ENCODE measurements at regions not wholly inside any gene's neighbourhood (a gene's known extent, or its start where the extent isn't known, plus 50 kb on each side); places are given as distances from the start of the nearest gene placed in this dataset.

DNA sequence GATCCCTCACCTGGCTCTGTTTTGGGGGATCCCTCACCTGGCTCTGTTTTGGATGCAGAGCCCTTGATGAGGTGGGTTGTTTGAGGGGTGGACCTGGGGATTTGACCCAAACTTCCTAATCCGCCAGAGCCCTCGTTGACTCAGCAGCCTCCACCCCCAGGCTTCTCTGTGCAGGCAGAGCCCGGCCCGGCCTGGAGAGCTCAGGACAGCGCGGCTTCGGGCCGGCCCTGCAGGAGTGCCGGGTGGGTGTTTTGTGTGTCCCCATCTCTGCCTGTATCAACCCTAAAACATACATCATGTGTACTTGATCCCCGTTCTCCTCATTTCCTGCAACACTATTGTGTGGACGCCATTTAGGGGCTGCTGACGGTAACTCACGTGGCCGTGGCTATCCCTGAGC, 124.2 kb downstream of the SIK1 start:
- no peaks in the 10 kb centered on the region for H3K36me3 ChIP-seq (ENCODE audit: insufficient read depth, low read depth, low read length)
- no peaks in the 10 kb centered on the region for H3K27me3 ChIP-seq (ENCODE audit: insufficient read depth, low read length)
- no peak overlapping the region for H3K9ac ChIP-seq (ENCODE audit: low read depth, low read length)
- no peaks in the 10 kb centered on the region for H3K4me1 ChIP-seq (ENCODE audit: insufficient read depth, low read length)
- no peak overlapping the region for H3K27ac ChIP-seq (ENCODE audit: low read length)
- no peaks in the 10 kb centered on the region for H3K9me3 ChIP-seq (ENCODE audit: insufficient read depth, low read depth, low read length)
- no peak overlapping the region for H3K4me3 ChIP-seq (ENCODE audit: low read length)

DNA sequence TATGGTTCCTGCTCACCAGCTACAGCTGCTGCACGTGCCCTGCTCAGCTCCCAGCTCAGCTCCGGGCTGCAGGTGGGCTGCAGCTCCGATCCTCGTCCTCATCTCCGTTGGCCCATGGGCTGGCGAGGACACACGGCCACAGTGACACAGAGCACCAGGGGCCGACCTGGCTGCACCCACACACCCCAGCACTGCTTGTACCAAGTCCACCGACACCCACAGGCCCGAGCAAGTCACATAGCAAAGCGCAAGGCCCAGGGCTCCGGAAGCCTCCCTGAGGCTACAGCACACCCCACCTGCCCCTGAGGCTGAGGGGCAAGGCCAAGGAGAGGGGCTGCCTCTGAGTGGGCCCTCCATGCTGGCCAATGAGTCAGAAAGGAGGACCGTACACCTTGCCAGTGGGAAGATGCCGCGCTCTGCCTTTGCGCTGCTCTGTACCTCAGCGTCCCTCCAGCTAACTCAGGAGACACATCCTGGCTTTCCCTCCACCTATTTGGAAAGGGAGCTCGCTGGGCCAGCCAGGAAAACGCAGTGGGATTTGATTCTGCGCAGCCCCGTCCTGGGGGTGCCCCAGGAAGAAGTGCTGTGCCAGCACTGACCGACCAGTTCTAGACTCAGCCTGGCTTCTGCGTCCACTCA, 124.8 kb downstream of the SIK1 start:
- no peak overlapping the region for H3K9ac ChIP-seq (ENCODE audit: low read depth, low read length)
- no peak overlapping the region for H3K27ac ChIP-seq (ENCODE audit: low read length)
- no peaks in the 10 kb centered on the region for H3K4me1 ChIP-seq (ENCODE audit: insufficient read depth, low read length)
- H3K9me3 ChIP-seq (ENCODE audit: insufficient read depth, low read depth, low read length) = no peaks in the 10 kb centered on the region
- no peaks in the 10 kb centered on the region for H3K27me3 ChIP-seq (ENCODE audit: insufficient read depth, low read length)
- H3K36me3 ChIP-seq (ENCODE audit: insufficient read depth, low read depth, low read length) = no peaks in the 10 kb centered on the region
- H3K4me3 ChIP-seq (ENCODE audit: low read length) = no peak overlapping the region

DNA sequence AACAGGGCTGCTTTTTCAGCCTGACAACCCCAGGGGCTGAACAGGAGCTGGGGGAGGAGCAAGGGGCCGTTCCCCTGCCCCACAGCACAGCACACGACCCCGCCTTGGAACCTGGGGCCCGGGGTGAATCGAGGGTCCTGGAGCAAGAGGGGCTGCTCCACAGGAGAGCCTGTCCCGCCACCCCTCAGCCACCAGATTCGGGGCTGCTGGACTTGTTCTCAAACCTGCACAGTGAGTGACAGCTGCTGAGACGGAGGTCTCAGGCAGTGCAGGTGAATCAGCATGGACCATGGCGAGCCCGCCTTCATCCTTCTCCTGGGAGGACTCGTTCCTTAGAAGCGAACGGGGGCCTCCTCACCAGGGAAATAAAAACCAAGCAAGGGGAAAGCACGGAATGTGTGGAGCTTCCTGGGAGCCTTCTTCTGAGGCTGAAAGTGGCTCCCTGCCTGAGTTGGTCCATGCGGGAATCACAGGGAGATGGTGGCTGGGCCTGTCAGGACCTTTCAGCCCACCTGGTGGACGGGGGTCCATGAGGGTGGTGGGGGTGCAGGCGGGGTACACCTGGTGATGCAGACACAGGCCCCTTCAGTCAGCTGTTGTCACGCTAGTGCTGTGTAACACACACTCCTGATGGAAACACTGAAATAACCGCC, 125.4 kb downstream of the SIK1 start:
- Histone ChIP-seq H3K4me3 (ENCODE audit: low read length) (no peak overlapping the region), H3K9ac (ENCODE audit: low read depth, low read length) (no peak overlapping the region), H3K27ac (ENCODE audit: low read length) (no peak overlapping the region), H3K9me3 (ENCODE audit: insufficient read depth, low read depth, low read length) (no peaks in the 10 kb centered on the region), H3K4me1 (ENCODE audit: insufficient read depth, low read length) (no peaks in the 10 kb centered on the region), H3K27me3 (ENCODE audit: insufficient read depth, low read length) (no peaks in the 10 kb centered on the region), H3K36me3 (ENCODE audit: insufficient read depth, low read depth, low read length) (no peaks in the 10 kb centered on the region)

DNA sequence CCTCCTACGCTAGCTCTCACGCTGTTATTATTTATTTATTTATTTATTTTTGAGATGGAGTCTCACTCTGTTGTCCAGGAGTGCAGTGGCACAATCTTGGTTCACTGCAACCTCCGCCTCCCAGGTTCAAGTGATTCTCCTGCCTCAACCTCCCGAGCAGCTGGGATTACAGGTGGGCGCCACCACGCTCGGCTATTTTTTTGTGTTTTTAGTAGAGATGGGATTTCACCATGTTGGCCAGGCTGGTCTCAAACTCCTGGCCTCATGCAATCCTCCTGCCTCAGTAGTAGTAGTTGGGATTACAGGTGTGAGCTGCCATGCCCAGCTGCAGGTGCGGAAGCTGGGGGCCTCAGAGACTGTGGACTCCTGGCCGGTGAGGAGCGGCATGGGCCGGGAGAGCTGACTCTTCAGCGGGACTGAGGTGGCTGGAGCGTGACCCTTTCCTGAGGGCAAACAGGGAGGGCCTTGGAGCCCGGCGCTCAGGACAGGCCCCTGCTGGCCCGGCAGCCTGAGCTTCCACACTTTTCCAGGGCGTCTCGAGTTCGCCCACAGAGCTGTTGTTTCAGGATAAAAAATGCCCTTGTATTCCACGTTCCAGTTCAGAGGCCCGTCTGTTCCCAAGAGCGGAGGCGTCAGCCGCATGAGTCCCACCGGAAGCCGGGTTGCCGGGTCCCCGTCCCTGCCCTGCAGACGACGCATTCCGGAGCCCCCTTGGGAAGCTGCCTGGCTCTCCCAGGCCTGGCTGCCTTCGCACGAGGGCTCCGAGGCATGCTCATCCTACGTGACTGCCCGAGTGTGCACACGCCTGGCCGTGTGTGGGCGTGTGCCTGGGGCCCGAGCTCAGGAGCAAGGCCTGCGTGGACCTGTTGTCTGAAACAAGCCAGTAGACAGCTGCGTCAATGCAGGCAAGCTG, 126.2 kb downstream of the SIK1 start:
- no peaks in the 10 kb centered on the region for H3K27me3 ChIP-seq (ENCODE audit: insufficient read depth, low read length)
- H3K9me3 ChIP-seq (ENCODE audit: insufficient read depth, low read depth, low read length) = no peaks in the 10 kb centered on the region
- no peak overlapping the region for H3K9ac ChIP-seq (ENCODE audit: low read depth, low read length)
- H3K27ac ChIP-seq (ENCODE audit: low read length) = no peak overlapping the region
- no peaks in the 10 kb centered on the region for H3K36me3 ChIP-seq (ENCODE audit: insufficient read depth, low read depth, low read length)
- no peak overlapping the region for H3K4me3 ChIP-seq (ENCODE audit: low read length)
- no peaks in the 10 kb centered on the region for H3K4me1 ChIP-seq (ENCODE audit: insufficient read depth, low read length)

- H3K9ac ChIP-seq (ENCODE audit: low read depth, low read length) = no peak overlapping the region
- no peaks in the 10 kb centered on the region for H3K36me3 ChIP-seq (ENCODE audit: insufficient read depth, low read depth, low read length)
- H3K27ac ChIP-seq (ENCODE audit: low read length) = no peak overlapping the region
- H3K4me3 ChIP-seq (ENCODE audit: low read length) = no peak overlapping the region
- H3K27me3 ChIP-seq (ENCODE audit: insufficient read depth, low read length) = no peaks in the 10 kb centered on the region
- H3K4me1 ChIP-seq (ENCODE audit: insufficient read depth, low read length) = no peaks in the 10 kb centered on the region
- no peaks in the 10 kb centered on the region for H3K9me3 ChIP-seq (ENCODE audit: insufficient read depth, low read depth, low read length)
Measured at GRCh38 chr21:43299441-43300277, 127.3 kb downstream of the SIK1 start.

GRCh38 chr21:43298546-43299440, 128.1 kb downstream of the SIK1 start:
- no peaks in the 10 kb centered on the region for H3K27me3 ChIP-seq (ENCODE audit: insufficient read depth, low read length)
- no peak overlapping the region for H3K27ac ChIP-seq (ENCODE audit: low read length)
- no peaks in the 10 kb centered on the region for H3K4me1 ChIP-seq (ENCODE audit: insufficient read depth, low read length)

GRCh38 chr21:43297989-43298388, 128.9 kb downstream of the SIK1 start:
- Histone ChIP-seq H3K27ac (ENCODE audit: low read length) (no peak overlapping the region), H3K27me3 (ENCODE audit: insufficient read depth, low read length) (no peaks in the 10 kb centered on the region), H3K4me1 (ENCODE audit: insufficient read depth, low read length) (no peaks in the 10 kb centered on the region)

More at GRCh38 chr21:43298546-43299440, 128.1 kb downstream of the SIK1 start:
- H3K9ac ChIP-seq (ENCODE audit: low read depth, low read length) = no peak overlapping the region
- no peak overlapping the region for H3K4me3 ChIP-seq (ENCODE audit: low read length)
- H3K9me3 ChIP-seq (ENCODE audit: insufficient read depth, low read depth, low read length) = no peaks in the 10 kb centered on the region
- H3K36me3 ChIP-seq (ENCODE audit: insufficient read depth, low read depth, low read length) = no peaks in the 10 kb centered on the region

DNA sequence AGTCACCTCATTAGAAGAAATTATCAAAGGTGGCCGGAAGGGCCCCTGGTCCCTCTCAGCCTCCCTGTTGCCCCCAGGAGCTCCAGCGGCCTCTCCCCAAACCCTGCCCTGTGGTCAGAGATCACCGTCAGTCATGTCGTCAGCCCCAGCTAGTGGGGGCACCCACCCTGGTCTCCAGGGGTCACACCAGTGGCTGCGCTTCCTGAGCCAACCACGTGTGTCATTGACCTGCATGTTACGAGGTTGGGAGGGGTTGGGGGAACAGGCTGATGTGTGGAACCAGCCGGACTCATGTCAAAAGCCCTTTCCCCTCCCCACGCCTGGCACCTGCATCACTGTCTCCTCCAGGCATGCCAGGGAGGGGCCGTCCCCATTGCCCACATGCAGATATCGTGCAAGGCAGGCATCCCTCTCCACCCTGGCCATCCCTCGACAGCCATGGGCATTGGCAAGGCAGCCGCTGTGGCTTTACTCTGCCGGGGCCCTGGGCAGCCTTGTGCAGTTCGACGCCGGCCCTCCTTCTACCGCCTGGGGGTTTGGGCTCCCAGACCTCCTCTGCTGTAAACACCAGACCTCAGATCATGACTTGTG, 128.7 kb downstream of the CRYAA start:
- no peaks in the 10 kb centered on the region for H3K9me3 ChIP-seq (ENCODE audit: insufficient read depth, low read depth, low read length)
- no peak overlapping the region for H3K9ac ChIP-seq (ENCODE audit: low read depth, low read length)
- H3K27me3 ChIP-seq (ENCODE audit: insufficient read depth, low read length) = no peaks in the 10 kb centered on the region
- H3K4me3 ChIP-seq (ENCODE audit: low read length) = no peak overlapping the region
- H3K36me3 ChIP-seq (ENCODE audit: insufficient read depth, low read depth, low read length) = no peaks in the 10 kb centered on the region
- H3K4me1 ChIP-seq (ENCODE audit: insufficient read depth, low read length) = no peaks in the 10 kb centered on the region
- H3K27ac ChIP-seq (ENCODE audit: low read length) = no peak overlapping the region

More at GRCh38 chr21:43297989-43298388, 128.9 kb downstream of the SIK1 start:
- no peak overlapping the region for H3K4me3 ChIP-seq (ENCODE audit: low read length)
- H3K9me3 ChIP-seq (ENCODE audit: insufficient read depth, low read depth, low read length) = no peaks in the 10 kb centered on the region
- H3K9ac ChIP-seq (ENCODE audit: low read depth, low read length) = no peak overlapping the region
- H3K36me3 ChIP-seq (ENCODE audit: insufficient read depth, low read depth, low read length) = no peaks in the 10 kb centered on the region

- H3K9ac ChIP-seq (ENCODE audit: low read depth, low read length) = no peak overlapping the region
- H3K27ac ChIP-seq (ENCODE audit: low read length) = no peak overlapping the region
Measured at GRCh38 chr21:43295066-43295958, 126.5 kb downstream of the CRYAA start.

More at GRCh38 chr21:43295066-43295958, 126.5 kb downstream of the CRYAA start:
- Histone ChIP-seq H3K27me3 (ENCODE audit: insufficient read depth, low read length) (no peaks in the 10 kb centered on the region), H3K4me3 (ENCODE audit: low read length) (no peak overlapping the region), H3K9me3 (ENCODE audit: insufficient read depth, low read depth, low read length) (no peaks in the 10 kb centered on the region), H3K36me3 (ENCODE audit: insufficient read depth, low read depth, low read length) (no peaks in the 10 kb centered on the region), H3K4me1 (ENCODE audit: insufficient read depth, low read length) (no peaks in the 10 kb centered on the region)

Measured in iPS-20b (cell line).